ENCODE measurements at regions not wholly inside any gene's neighbourhood (a gene's known extent, or its start where the extent isn't known, plus 50 kb on each side); places are given as distances from the start of the nearest gene placed in this dataset.
"Not testable (repeated sequence)": the region's sequence is repeated elsewhere in the genome, so short reads cannot be mapped to it uniquely, and the experiment has no call there.

- Mint-ChIP-seq H3K4me1 (no peaks in the 10 kb centered on the region), H3K4me3 (no peak overlapping the region), H3K9me3 (peaks cover 0 to 12% (median 5%) of the 10 kb centered on the region in 6 donors), H3K27me3 (ENCODE audit: low read depth in 3 of 3) (no peaks in the 10 kb centered on the region), H3K27ac (no peak overlapping the region), H3K36me3 (no peaks in the 10 kb centered on the region)
- no peak for DNase-seq
Measured at GRCh38 chr6:86789779-86790411, 147.4 kb upstream of the HTR1E start.

- no peak overlapping the region for H3K4me3 Mint-ChIP-seq
- no peak overlapping the region for H3K27ac Mint-ChIP-seq
- peaks cover 3 to 18% (median 7%) of the 10 kb centered on the region in 6 donors for H3K9me3 Mint-ChIP-seq
- H3K4me1 Mint-ChIP-seq, result no peaks in the 10 kb centered on the region
- H3K36me3 Mint-ChIP-seq, result no peaks in the 10 kb centered on the region
- H3K27me3 Mint-ChIP-seq (ENCODE audit: low read depth in 3 of 3), result no peaks in the 10 kb centered on the region
- DNase-seq, result no peak
Measured at GRCh38 chr6:86782328-86782727, 155.0 kb upstream of the HTR1E start.

DNA sequence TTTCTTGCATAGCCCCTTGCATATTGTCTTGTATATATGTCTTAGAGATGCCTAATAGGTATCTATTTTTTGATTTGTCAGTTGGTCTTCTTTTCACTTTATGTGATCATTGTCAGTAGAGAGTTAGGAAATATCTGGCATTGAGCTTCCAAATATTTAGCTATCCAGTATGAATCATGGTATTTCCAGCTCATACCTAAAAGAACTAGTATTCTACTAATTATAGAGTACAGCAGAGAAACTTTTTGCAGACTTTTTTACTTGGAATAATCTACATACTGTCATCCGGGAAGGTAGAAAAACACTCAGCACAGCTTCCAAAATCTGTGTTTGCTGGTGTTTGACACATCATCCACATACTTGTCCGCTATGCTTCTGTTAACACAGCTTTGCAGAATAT, 156.4 kb upstream of the HTR1E start:
- H3K27me3 Mint-ChIP-seq (ENCODE audit: low read depth in 3 of 3), result no peaks in the 10 kb centered on the region
- no peak overlapping the region for H3K27ac Mint-ChIP-seq
- H3K4me3 Mint-ChIP-seq, result no peak overlapping the region
- no peaks in the 10 kb centered on the region for H3K36me3 Mint-ChIP-seq
- H3K9me3 Mint-ChIP-seq, result peaks cover 3 to 20% (median 6%) of the 10 kb centered on the region in 6 donors
- DNase-seq, result no peak
- no peaks in the 10 kb centered on the region for H3K4me1 Mint-ChIP-seq

GRCh38 chr6:86775893-86776292, 161.4 kb upstream of the HTR1E start:
- H3K27me3 Mint-ChIP-seq (ENCODE audit: low read depth in 3 of 3), result no peaks in the 10 kb centered on the region
- H3K4me3 Mint-ChIP-seq, result no peak overlapping the region
- DNase-seq, result no peak
- H3K36me3 Mint-ChIP-seq, result no peaks in the 10 kb centered on the region
- H3K9me3 Mint-ChIP-seq, result peaks cover 5 to 38% (median 11%) of the 10 kb centered on the region in 6 donors
- H3K27ac Mint-ChIP-seq, result no peak overlapping the region
- no peaks in the 10 kb centered on the region for H3K4me1 Mint-ChIP-seq

GRCh38 chr6:86765211-86765610, 172.1 kb upstream of the HTR1E start:
- no peak for DNase-seq
- peaks cover 8 to 38% (median 20%) of the 10 kb centered on the region in 6 donors for H3K9me3 Mint-ChIP-seq
- H3K4me3 Mint-ChIP-seq, result no peak overlapping the region
- peaks cover 0 to 1% (median 0%) of the 10 kb centered on the region in 3 donors for H3K36me3 Mint-ChIP-seq
- H3K27me3 Mint-ChIP-seq (ENCODE audit: low read depth in 3 of 3), result peaks cover 0 to 2% (median 0%) of the 10 kb centered on the region in 3 donors
- H3K27ac Mint-ChIP-seq, result no peak overlapping the region
- no peaks in the 10 kb centered on the region for H3K4me1 Mint-ChIP-seq

- H3K4me1 Mint-ChIP-seq; H3K27me3 Mint-ChIP-seq (ENCODE audit: low read depth in 3 of 3); H3K27ac Mint-ChIP-seq; DNase-seq; H3K4me3 Mint-ChIP-seq; H3K36me3 Mint-ChIP-seq: not testable (repeated sequence)
- peaks cover 5 to 56% (median 22%) of the 10 kb centered on the region in 6 donors for H3K9me3 Mint-ChIP-seq
Measured at GRCh38 chr6:86759953-86760352, 177.4 kb upstream of the HTR1E start.

- Mint-ChIP-seq H3K27me3 (ENCODE audit: low read depth in 3 of 3) (no peaks in the 10 kb centered on the region), H3K4me1 (no peaks in the 10 kb centered on the region), H3K9me3 (peaks cover 5 to 44% (median 14%) of the 10 kb centered on the region in 6 donors), H3K36me3 (no peaks in the 10 kb centered on the region), H3K27ac (no peak overlapping the region), H3K4me3 (no peak overlapping the region)
- no peak for DNase-seq
Measured at GRCh38 chr6:86756640-86757229, 180.6 kb upstream of the HTR1E start.

GRCh38 chr6:86744048-86744447, 193.3 kb upstream of the HTR1E start:
- H3K4me1 Mint-ChIP-seq, result no peaks in the 10 kb centered on the region
- no peak for DNase-seq
- peaks cover 3 to 46% (median 19%) of the 10 kb centered on the region in 6 donors for H3K9me3 Mint-ChIP-seq
- no peak overlapping the region for H3K4me3 Mint-ChIP-seq
- no peaks in the 10 kb centered on the region for H3K27me3 Mint-ChIP-seq (ENCODE audit: low read depth in 3 of 3)
- H3K36me3 Mint-ChIP-seq, result no peaks in the 10 kb centered on the region
- no peak overlapping the region for H3K27ac Mint-ChIP-seq

GRCh38 chr6:86738078-86738477, 199.2 kb upstream of the HTR1E start:
- no peak overlapping the region for H3K27ac Mint-ChIP-seq
- H3K9me3 Mint-ChIP-seq, result peaks cover 10 to 28% (median 19%) of the 10 kb centered on the region in 6 donors
- no peaks in the 10 kb centered on the region for H3K4me1 Mint-ChIP-seq
- no peak for DNase-seq
- H3K4me3 Mint-ChIP-seq, result no peak overlapping the region
- no peaks in the 10 kb centered on the region for H3K27me3 Mint-ChIP-seq (ENCODE audit: low read depth in 3 of 3)
- no peaks in the 10 kb centered on the region for H3K36me3 Mint-ChIP-seq

GRCh38 chr6:86731631-86732030, 205.7 kb upstream of the HTR1E start:
- peaks cover 9 to 48% (median 26%) of the 10 kb centered on the region in 6 donors for H3K9me3 Mint-ChIP-seq
- H3K27ac Mint-ChIP-seq; H3K36me3 Mint-ChIP-seq; H3K27me3 Mint-ChIP-seq (ENCODE audit: low read depth in 3 of 3); H3K4me1 Mint-ChIP-seq; H3K4me3 Mint-ChIP-seq; DNase-seq: not testable (repeated sequence)

DNA sequence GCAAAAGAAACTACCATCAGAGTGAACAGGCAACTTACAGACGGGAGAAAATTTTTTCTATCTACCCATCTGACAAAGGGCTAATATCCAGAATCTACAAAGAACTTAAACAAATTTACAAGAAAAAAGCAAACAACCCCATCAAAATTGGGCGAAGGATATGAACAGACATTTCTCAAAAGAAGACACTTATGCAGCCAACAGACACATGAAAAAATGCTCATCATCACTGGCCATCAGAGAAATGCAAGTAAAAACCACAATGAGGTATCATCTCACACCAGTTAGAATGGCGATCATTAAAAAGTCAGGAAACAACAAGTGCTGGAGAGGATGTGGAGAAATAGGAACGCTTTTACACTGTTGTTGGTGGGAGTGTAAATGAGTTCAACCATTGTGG, 206.6 kb upstream of the HTR1E start:
- H3K27me3 Mint-ChIP-seq (ENCODE audit: low read depth in 3 of 3); H3K4me3 Mint-ChIP-seq; DNase-seq; H3K4me1 Mint-ChIP-seq; H3K27ac Mint-ChIP-seq; H3K36me3 Mint-ChIP-seq: not testable (repeated sequence)
- peaks cover 11 to 48% (median 26%) of the 10 kb centered on the region in 6 donors for H3K9me3 Mint-ChIP-seq

- peaks cover 11 to 48% (median 28%) of the 10 kb centered on the region in 6 donors for H3K9me3 Mint-ChIP-seq
- H3K4me1 Mint-ChIP-seq, result no peaks in the 10 kb centered on the region
- H3K36me3 Mint-ChIP-seq, result no peaks in the 10 kb centered on the region
Measured at GRCh38 chr6:86730216-86730615, 207.1 kb upstream of the HTR1E start.

DNA sequence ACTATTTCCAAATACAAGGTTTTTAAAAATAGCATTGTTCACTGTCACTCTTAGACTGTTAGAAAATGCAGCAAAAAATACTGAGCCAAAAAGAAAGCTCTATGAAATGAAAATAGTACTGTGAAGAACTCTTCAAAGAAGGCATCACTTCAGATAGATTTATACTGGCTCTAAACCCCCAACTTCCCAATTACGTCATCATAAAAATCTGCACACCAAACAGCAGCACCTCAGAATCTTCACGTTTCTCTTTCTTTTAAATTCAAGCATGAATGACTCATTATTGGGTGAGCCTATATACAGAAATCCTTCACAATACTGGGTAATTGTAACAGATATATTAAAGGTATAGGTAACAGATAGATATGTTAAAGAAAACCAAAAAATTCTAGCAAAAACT, 208.4 kb upstream of the HTR1E start:
- Mint-ChIP-seq H3K27me3 (ENCODE audit: low read depth in 3 of 3) (peaks cover 0 to 5% (median 1%) of the 10 kb centered on the region in 3 donors), H3K9me3 (peaks cover 11 to 48% (median 31%) of the 10 kb centered on the region in 6 donors), H3K27ac (no peak overlapping the region), H3K4me1 (no peaks in the 10 kb centered on the region), H3K36me3 (no peaks in the 10 kb centered on the region), H3K4me3 (no peak overlapping the region)
- DNase-seq, result no peak

More at GRCh38 chr6:86730216-86730615, 207.1 kb upstream of the HTR1E start:
- Mint-ChIP-seq H3K27ac (no peak overlapping the region), H3K27me3 (ENCODE audit: low read depth in 3 of 3) (peaks cover 0 to 2% (median under 1%) of the 10 kb centered on the region in 3 donors), H3K4me3 (no peak overlapping the region)
- no peak for DNase-seq

GRCh38 chr6:86724695-86725094, 212.6 kb upstream of the HTR1E start:
- no peak for DNase-seq
- Mint-ChIP-seq H3K9me3 (peaks cover 7 to 51% (median 21%) of the 10 kb centered on the region in 6 donors), H3K27ac (no peak overlapping the region), H3K4me3 (no peak overlapping the region), H3K36me3 (no peaks in the 10 kb centered on the region), H3K4me1 (no peaks in the 10 kb centered on the region), H3K27me3 (ENCODE audit: low read depth in 3 of 3) (peaks cover 0 to 3% (median 3%) of the 10 kb centered on the region in 3 donors)

DNA sequence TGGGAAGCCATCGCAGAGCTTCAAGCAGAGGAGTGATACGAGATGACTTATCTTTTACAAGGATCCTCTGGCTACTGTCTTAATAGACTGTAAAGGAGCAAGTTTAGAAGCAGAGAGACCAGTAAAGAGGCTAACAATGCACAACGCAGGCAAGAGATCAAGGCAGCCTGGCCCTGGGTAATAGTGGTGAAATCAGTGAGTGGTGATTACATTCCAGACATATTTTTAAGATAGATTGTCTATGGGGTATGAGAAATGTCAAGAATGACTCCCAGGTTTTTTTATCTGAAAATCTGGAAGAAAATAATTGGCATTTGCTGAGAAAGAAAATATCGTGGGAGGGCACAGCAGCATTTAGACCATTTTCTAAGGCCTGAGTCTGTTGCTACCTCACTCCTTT, 213.6 kb upstream of the HTR1E start:
- Mint-ChIP-seq H3K4me1 (no peaks in the 10 kb centered on the region), H3K27ac (no peak overlapping the region), H3K4me3 (no peak overlapping the region), H3K9me3 (peaks cover 7 to 50% (median 21%) of the 10 kb centered on the region in 6 donors), H3K27me3 (ENCODE audit: low read depth in 3 of 3) (peaks cover 0 to 4% (median 3%) of the 10 kb centered on the region in 3 donors), H3K36me3 (no peaks in the 10 kb centered on the region)
- no peak for DNase-seq

All from immature natural killer cell (primary cell).